Hepatocyte (in vitro differentiated cells): ENCODE measurements at regions not wholly inside any gene's neighbourhood (a gene's known extent, or its start where the extent isn't known, plus 50 kb on each side); places are given as distances from the start of the nearest gene placed in this dataset.

Experiments
- EZH2phosphoT487 ChIP-seq: fragments of 200-600 bp; sonication (generic); IDR thresholded peaks from one replicate; pipeline ENCODE4 v1.6.1; 2018; ENCODE audit warnings: antibody characterized with exemption, mild to moderate bottlenecking, low read depth, moderate library complexity; ENCODE audit not compliant: unreplicated experiment, severe bottlenecking
- TF ChIP-seq, protein P1 (sequence below): fragments of 200-600 bp; sonication (generic); IDR thresholded peaks from 2 replicates; pipeline ENCODE4 v1.5.1; 2016; ENCODE audit warnings: antibody characterized with exemption, mild to moderate bottlenecking; ENCODE audit not compliant: poor library complexity

DNA sequence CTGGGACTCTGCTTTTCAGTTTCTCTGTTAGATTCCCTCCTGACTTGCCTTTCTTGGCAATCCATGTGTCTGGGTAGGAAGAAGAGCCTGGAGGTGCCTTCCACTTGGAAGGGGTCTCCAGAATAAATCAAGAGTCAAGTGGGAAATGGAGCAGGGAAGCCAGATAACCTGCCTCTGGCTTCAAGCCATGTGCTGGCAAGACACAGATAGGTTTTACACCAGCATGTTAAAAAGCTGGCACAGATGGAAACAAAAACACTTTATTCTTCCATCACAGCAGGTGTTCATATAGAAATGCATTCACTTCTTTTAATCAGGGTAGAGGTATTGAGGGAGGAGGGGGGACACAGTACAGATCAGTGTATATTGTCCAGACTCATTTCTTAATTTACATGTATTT, 356.9 kb upstream of the RUNX1 start:
- TF ChIP-seq, protein P1, sequence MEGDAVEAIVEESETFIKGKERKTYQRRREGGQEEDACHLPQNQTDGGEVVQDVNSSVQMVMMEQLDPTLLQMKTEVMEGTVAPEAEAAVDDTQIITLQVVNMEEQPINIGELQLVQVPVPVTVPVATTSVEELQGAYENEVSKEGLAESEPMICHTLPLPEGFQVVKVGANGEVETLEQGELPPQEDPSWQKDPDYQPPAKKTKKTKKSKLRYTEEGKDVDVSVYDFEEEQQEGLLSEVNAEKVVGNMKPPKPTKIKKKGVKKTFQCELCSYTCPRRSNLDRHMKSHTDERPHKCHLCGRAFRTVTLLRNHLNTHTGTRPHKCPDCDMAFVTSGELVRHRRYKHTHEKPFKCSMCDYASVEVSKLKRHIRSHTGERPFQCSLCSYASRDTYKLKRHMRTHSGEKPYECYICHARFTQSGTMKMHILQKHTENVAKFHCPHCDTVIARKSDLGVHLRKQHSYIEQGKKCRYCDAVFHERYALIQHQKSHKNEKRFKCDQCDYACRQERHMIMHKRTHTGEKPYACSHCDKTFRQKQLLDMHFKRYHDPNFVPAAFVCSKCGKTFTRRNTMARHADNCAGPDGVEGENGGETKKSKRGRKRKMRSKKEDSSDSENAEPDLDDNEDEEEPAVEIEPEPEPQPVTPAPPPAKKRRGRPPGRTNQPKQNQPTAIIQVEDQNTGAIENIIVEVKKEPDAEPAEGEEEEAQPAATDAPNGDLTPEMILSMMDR, result no peak
- no peak for TF ChIP-seq EZH2phosphoT487
